SK-N-SH treated with all-trans-retinoic acid at 6 μM for 48 hours (cell line): ENCODE measurements at regions not wholly inside any gene's neighbourhood (a gene's known extent, or its start where the extent isn't known, plus 50 kb on each side); places are given as distances from the start of the nearest gene placed in this dataset.
"Not testable (repeated sequence)": the region's sequence is repeated elsewhere in the genome, so short reads cannot be mapped to it uniquely, and the experiment has no call there.

ENCODE experiments used
- ATAC-seq: fragments of 200-7000 bp; cut with Tn5 transposase; 3 replicates; pipeline ENCODE4 v1.9.1; 2020; ENCODE audit warnings: mild to moderate bottlenecking, moderate library complexity
- ARNTL ChIP-seq: fragments of 450-650 bp; formaldehyde crosslinking; IDR thresholded peaks from 2 replicates; pipeline ENCODE4 v1.5.0; 2020; ENCODE audit warnings: low read depth, mild to moderate bottlenecking, moderate library complexity, borderline replicate concordance
- BACH2 ChIP-seq: fragments of 250-450 bp; sonication (Bioruptor Pico); IDR thresholded peaks from 2 replicates; pipeline ENCODE4 v1.9.0; 2021; ENCODE audit warnings: mild to moderate bottlenecking, borderline replicate concordance
- CSDC2 ChIP-seq: fragments of 250-450 bp; sonication (Bioruptor Pico); IDR thresholded peaks from 2 replicates; pipeline ENCODE4 v1.5.0; 2020; ENCODE audit warnings: mild to moderate bottlenecking, moderate library complexity
- ESRRG ChIP-seq: fragments of 250-450 bp; sonication (Bioruptor Pico); IDR thresholded peaks from 2 replicates; pipeline ENCODE4 v1.6.1; 2021; ENCODE audit warnings: mild to moderate bottlenecking
- GLIS3 ChIP-seq: fragments of 250-450 bp; sonication (Bioruptor Pico); IDR thresholded peaks from 2 replicates; pipeline ENCODE4 v1.5.0; 2020; ENCODE audit warnings: mild to moderate bottlenecking, moderate library complexity
- ISL1 ChIP-seq: fragments of 250-450 bp; sonication (Bioruptor Pico); IDR thresholded peaks from 2 replicates; pipeline ENCODE4 v2.1.2; 2022; ENCODE audit warnings: mild to moderate bottlenecking, moderate library complexity
- OSR1 ChIP-seq: fragments of 250-450 bp; sonication (Bioruptor Pico); IDR thresholded peaks from 2 replicates; pipeline ENCODE4 v1.8.0; 2022; ENCODE audit warnings: moderate library complexity, mild to moderate bottlenecking, inconsistent platforms
- PPARA ChIP-seq: fragments of 250-450 bp; sonication (Bioruptor Pico); IDR thresholded peaks from 2 replicates; pipeline ENCODE4 v1.5.0; 2020; ENCODE audit warnings: mild to moderate bottlenecking, borderline replicate concordance
- RARB ChIP-seq: fragments of 250-450 bp; sonication (Bioruptor Pico); IDR thresholded peaks from 2 replicates; pipeline ENCODE4 v1.8.0; 2021; ENCODE audit warnings: mild to moderate bottlenecking, moderate library complexity
- TCF4 ChIP-seq: fragments of 250-450 bp; sonication (Bioruptor Pico); IDR thresholded peaks from 2 replicates; pipeline ENCODE4 v1.8.0; 2021; ENCODE audit warnings: mild to moderate bottlenecking, moderate library complexity, borderline replicate concordance
- TOX ChIP-seq: fragments of 250-450 bp; sonication (Bioruptor Pico); IDR thresholded peaks from 2 replicates; pipeline ENCODE4 v1.8.0; 2021; ENCODE audit warnings: mild to moderate bottlenecking, moderate library complexity, borderline replicate concordance
- ZC3H10 ChIP-seq: fragments of 250-450 bp; sonication (Bioruptor Pico); IDR thresholded peaks from 2 replicates; pipeline ENCODE4 v1.5.1; 2021; ENCODE audit warnings: mild to moderate bottlenecking, moderate library complexity
- ZFP3 ChIP-seq: fragments of 250-450 bp; sonication (Bioruptor Pico); IDR thresholded peaks from 2 replicates; pipeline ENCODE4 v1.5.0; 2020; ENCODE audit warnings: mild to moderate bottlenecking, moderate library complexity
- ZFP30 ChIP-seq: fragments of 450-650 bp; formaldehyde crosslinking; IDR thresholded peaks from 2 replicates; pipeline ENCODE4 v1.5.0; 2022; ENCODE audit warnings: mild to moderate bottlenecking, moderate library complexity
- ZNF70 ChIP-seq: fragments of 450-650 bp; formaldehyde crosslinking; IDR thresholded peaks from 2 replicates; pipeline ENCODE4 v1.5.0; 2020; ENCODE audit warnings: mild to moderate bottlenecking, moderate library complexity
- ZNF8 ChIP-seq: fragments of 450-650 bp; formaldehyde crosslinking; IDR thresholded peaks from 2 replicates; pipeline ENCODE4 v1.5.0; 2020; ENCODE audit warnings: mild to moderate bottlenecking, moderate library complexity
- TF ChIP-seq, protein P1 (sequence below): fragments of 250-450 bp; sonication (Bioruptor Pico); IDR thresholded peaks from 2 replicates; pipeline ENCODE4 v1.5.1; 2020; ENCODE audit warnings: low read depth, mild to moderate bottlenecking, moderate library complexity
- TF ChIP-seq, protein P2 (sequence below): fragments of 250-450 bp; sonication (Bioruptor Pico); IDR thresholded peaks from 2 replicates; pipeline ENCODE4 v1.8.0; 2020; ENCODE audit warnings: mild to moderate bottlenecking, moderate library complexity, borderline replicate concordance
- TF ChIP-seq, protein P3 (sequence below): fragments of 250-450 bp; sonication (Bioruptor Pico); IDR thresholded peaks from 2 replicates; pipeline ENCODE4 v1.8.0; 2021; ENCODE audit warnings: low read depth, mild to moderate bottlenecking, moderate library complexity, borderline replicate concordance
- TF ChIP-seq, protein P4 (sequence below): fragments of 250-450 bp; sonication (Bioruptor Pico); IDR thresholded peaks from 2 replicates; pipeline ENCODE4 v1.5.1; 2021; ENCODE audit warnings: mild to moderate bottlenecking, moderate library complexity
- TF ChIP-seq, protein P5 (sequence below): fragments of 250-450 bp; sonication (Bioruptor Pico); IDR thresholded peaks from 2 replicates; pipeline ENCODE4 v1.5.0; 2020; ENCODE audit warnings: mild to moderate bottlenecking, moderate library complexity

DNA sequence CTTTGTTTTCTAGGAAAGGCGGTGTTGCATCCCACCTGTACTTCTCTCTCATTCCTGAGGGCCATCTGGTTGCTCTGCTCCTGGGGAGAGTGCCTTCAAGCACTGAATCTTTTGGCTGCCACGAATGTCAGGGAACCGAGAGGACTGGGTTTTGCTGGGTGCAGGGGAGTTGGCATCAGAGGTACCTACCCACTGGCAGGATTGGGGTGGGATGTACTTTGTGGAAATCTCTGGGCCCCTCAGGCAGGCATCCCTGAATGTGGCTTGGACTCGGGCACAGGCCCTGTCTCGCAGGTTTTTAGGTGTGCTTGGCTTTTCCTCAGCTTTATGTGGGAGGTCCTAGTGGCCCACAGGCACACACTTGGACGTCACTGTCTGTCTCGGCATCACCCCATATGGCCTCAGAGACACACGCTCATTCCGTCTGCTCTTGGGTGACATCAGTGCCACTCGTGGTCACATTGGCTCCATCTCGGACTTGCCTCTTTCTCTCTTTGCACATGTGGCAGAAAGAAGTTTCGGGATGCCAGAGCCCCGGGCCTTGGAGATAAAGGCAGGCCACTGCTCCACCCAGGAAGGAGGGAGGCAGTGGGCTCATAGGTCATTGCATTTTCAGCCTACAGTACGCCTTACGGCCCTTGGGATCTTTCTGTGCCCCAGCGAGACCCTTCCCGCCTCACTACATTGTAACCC, 325.6 kb downstream of the ZNF716 start:
- ATAC-seq: no peak
- TF ChIP-seq GLIS3 (CRISPR knock-in tag): no peak

DNA sequence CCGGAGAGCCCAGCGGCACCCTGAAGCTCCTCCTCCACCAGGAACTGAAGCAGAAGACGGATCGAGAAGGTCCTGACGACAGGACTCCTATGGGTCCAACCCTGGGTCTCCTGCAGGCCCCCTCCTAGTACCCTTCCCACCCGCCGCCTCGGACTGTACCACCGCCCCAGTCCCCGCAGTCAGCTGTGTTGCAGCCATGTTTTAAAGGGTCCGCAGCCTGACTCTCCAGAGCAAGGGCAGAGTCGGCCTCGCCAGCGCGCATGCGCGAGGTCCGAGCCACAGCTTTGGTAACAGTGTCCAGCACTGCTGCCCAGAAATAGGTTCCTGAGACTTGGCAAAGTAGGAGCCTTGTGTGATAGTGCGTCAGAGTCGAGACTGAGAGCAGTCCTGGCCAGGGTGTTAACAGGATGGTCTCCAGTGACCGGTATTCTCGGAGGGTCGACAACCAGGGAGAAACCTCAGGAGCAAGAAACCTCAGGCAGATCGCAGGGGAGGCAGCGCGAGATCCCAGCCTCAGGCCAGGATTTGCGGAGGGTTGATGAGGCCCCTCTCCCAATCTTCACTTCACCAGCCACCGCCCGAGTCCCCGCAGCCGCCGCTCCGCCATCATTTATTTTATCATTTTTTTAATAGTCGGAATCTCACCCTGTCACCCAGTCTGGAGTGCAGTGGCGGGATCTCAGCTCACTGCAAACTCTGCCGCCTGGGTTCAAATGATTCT, 326.3 kb downstream of the ZNF716 start:
- ATAC-seq: not testable (repeated sequence)

DNA sequence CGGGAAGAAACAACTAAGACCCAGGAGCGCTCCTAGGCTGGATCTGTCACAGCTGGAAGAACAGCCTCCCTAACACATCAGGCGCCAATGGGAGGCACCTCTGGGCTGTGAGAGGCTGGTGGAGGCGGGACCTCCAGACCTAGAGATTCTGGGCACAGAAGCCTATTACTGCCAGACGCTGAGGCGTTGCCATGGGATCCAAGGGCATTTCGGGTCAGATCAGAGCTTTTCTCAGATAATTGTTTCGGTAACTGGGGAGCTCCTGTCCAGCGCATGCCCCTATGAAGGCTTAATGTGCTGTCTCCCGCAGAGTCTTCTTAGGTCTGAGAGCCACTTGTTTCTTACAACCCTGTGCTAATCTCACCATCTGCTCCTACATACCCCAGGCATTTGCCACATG, 339.2 kb downstream of the ZNF716 start:
- TF ChIP-seq ZFP3: no peak
- no peak for TF ChIP-seq ZC3H10 (CRISPR knock-in tag)
- no peak for TF ChIP-seq ARNTL (CRISPR knock-in tag)
- TF ChIP-seq RARB (CRISPR knock-in tag): no peak
- TF ChIP-seq, protein P1, sequence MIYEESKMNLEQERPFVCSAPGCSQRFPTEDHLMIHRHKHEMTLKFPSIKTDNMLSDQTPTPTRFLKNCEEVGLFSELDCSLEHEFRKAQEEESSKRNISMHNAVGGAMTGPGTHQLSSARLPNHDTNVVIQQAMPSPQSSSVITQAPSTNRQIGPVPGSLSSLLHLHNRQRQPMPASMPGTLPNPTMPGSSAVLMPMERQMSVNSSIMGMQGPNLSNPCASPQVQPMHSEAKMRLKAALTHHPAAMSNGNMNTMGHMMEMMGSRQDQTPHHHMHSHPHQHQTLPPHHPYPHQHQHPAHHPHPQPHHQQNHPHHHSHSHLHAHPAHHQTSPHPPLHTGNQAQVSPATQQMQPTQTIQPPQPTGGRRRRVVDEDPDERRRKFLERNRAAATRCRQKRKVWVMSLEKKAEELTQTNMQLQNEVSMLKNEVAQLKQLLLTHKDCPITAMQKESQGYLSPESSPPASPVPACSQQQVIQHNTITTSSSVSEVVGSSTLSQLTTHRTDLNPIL: no peak
- no peak for TF ChIP-seq CSDC2 (CRISPR knock-in tag)
- no peak for ATAC-seq

DNA sequence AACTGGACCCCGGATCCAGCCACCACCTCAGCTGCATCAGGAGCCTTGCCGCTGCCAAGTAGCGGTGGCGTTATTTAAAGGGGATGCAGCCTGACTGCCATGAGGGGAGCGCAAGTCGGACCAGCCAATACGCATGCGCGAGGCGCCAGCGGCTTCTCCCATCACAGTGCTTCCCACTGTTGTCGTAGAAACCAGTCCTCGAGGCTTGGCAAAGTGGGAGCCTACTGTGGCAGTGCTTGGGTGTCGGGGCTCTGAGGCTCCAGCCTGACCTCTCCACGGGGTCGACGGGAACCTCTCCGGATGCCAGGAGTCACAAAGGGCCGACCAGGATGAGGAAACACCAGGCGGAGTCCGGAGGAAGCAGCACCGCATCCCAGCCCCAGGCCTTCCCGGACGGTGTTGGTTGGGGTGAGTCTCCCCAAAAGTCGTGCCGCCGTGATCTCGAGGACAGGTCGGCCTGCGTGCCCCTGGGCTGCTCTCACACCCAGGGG, 369.6 kb downstream of the ZNF716 start:
- TF ChIP-seq BACH2 (CRISPR knock-in tag) (no peak), ZFP30 (CRISPR knock-in tag) (no peak), OSR1 (no peak), ESRRG (no peak), ZNF70 (CRISPR knock-in tag) (no peak), CSDC2 (CRISPR knock-in tag) (no peak), TOX (CRISPR knock-in tag) (no peak), TCF4 (CRISPR knock-in tag) (no peak), ARNTL (CRISPR knock-in tag) (no peak), GLIS3 (CRISPR knock-in tag) (no peak), PPARA (CRISPR knock-in tag) (no peak), ZNF8 (CRISPR knock-in tag) (no peak), ISL1 (CRISPR knock-in tag) (no peak)
- TF ChIP-seq, protein P2, sequence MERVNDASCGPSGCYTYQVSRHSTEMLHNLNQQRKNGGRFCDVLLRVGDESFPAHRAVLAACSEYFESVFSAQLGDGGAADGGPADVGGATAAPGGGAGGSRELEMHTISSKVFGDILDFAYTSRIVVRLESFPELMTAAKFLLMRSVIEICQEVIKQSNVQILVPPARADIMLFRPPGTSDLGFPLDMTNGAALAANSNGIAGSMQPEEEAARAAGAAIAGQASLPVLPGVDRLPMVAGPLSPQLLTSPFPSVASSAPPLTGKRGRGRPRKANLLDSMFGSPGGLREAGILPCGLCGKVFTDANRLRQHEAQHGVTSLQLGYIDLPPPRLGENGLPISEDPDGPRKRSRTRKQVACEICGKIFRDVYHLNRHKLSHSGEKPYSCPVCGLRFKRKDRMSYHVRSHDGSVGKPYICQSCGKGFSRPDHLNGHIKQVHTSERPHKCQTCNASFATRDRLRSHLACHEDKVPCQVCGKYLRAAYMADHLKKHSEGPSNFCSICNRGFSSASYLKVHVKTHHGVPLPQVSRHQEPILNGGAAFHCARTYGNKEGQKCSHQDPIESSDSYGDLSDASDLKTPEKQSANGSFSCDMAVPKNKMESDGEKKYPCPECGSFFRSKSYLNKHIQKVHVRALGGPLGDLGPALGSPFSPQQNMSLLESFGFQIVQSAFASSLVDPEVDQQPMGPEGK (CRISPR knock-in tag): no peak
- TF ChIP-seq, protein P3, sequence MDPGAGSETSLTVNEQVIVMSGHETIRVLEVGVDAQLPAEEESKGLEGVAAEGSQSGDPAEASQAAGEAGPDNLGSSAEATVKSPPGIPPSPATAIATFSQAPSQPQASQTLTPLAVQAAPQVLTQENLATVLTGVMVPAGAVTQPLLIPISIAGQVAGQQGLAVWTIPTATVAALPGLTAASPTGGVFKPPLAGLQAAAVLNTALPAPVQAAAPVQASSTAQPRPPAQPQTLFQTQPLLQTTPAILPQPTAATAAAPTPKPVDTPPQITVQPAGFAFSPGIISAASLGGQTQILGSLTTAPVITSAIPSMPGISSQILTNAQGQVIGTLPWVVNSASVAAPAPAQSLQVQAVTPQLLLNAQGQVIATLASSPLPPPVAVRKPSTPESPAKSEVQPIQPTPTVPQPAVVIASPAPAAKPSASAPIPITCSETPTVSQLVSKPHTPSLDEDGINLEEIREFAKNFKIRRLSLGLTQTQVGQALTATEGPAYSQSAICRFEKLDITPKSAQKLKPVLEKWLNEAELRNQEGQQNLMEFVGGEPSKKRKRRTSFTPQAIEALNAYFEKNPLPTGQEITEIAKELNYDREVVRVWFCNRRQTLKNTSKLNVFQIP (CRISPR knock-in tag): no peak
- TF ChIP-seq, protein P4, sequence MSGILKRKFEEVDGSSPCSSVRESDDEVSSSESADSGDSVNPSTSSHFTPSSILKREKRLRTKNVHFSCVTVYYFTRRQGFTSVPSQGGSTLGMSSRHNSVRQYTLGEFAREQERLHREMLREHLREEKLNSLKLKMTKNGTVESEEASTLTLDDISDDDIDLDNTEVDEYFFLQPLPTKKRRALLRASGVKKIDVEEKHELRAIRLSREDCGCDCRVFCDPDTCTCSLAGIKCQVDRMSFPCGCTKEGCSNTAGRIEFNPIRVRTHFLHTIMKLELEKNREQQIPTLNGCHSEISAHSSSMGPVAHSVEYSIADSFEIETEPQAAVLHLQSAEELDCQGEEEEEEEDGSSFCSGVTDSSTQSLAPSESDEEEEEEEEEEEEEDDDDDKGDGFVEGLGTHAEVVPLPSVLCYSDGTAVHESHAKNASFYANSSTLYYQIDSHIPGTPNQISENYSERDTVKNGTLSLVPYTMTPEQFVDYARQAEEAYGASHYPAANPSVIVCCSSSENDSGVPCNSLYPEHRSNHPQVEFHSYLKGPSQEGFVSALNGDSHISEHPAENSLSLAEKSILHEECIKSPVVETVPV: no peak
- TF ChIP-seq, protein P1: no peak
- TF ChIP-seq, protein P5, sequence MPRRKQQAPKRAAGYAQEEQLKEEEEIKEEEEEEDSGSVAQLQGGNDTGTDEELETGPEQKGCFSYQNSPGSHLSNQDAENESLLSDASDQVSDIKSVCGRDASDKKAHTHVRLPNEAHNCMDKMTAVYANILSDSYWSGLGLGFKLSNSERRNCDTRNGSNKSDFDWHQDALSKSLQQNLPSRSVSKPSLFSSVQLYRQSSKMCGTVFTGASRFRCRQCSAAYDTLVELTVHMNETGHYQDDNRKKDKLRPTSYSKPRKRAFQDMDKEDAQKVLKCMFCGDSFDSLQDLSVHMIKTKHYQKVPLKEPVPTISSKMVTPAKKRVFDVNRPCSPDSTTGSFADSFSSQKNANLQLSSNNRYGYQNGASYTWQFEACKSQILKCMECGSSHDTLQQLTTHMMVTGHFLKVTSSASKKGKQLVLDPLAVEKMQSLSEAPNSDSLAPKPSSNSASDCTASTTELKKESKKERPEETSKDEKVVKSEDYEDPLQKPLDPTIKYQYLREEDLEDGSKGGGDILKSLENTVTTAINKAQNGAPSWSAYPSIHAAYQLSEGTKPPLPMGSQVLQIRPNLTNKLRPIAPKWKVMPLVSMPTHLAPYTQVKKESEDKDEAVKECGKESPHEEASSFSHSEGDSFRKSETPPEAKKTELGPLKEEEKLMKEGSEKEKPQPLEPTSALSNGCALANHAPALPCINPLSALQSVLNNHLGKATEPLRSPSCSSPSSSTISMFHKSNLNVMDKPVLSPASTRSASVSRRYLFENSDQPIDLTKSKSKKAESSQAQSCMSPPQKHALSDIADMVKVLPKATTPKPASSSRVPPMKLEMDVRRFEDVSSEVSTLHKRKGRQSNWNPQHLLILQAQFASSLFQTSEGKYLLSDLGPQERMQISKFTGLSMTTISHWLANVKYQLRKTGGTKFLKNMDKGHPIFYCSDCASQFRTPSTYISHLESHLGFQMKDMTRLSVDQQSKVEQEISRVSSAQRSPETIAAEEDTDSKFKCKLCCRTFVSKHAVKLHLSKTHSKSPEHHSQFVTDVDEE (CRISPR knock-in tag): no peak
- TF ChIP-seq, all 23 proteins: peak for 0
- ATAC-seq: no peak
